A549 (cell line): ENCODE measurements at regions not wholly inside any gene's neighbourhood (a gene's known extent, or its start where the extent isn't known, plus 50 kb on each side); places are given as distances from the start of the nearest gene placed in this dataset.

ENCODE experiments used
- ATAC-seq, 2 experiments: fragments of 200-7000 bp in 1 of 2; fragments of >200 bp in 1 of 2; cut with Nextera tagmentation in 1 of 2; cut with Tn5 transposase in 1 of 2; 3 replicates each; pipeline versions ENCODE4 v1.8.0 to v1.9.1; 2018 to 2020; ENCODE audit warnings: mild to moderate bottlenecking in 1 of 2, moderate library complexity in 1 of 2
- CTCF ChIA-PET: fragments of 300-600 bp; sonication (Branson Sonifier 250); formaldehyde crosslinking; extraction: SDS; loops from one replicate; lab custom pipeline; 2021; ENCODE audit warnings: antibody characterized with exemption, inconsistent platforms; lab: Yijun Ruan, JAX
- POLR2A ChIA-PET: fragments of 350-600 bp; formaldehyde crosslinking; extraction: SDS; loops from one replicate; lab custom pipeline; 2021; ENCODE audit warnings: antibody characterized with exemption, inconsistent platforms; lab: Yijun Ruan, JAX
- DNase-seq, 2 experiments: peaks; one replicate each; pipeline versions ENCODE4 v3.0.0 to v3.0.0-alpha.2; 2011 to 2016; ENCODE audit warnings: low read depth in 1 of 2, low spot score in 1 of 2
- FAIRE-seq: peaks from 2 replicates; lab custom pipeline; 2011; peaks lifted over from hg19 to GRCh38; lab: Jason Lieb, UNC
- H3K27ac ChIP-seq, 2 experiments: fragments of >200 bp; sonication (Bioruptor Twin); formaldehyde crosslinking; 3 replicates each; pipeline ENCODE4 v1.5.1; 2016 to 2017
- H3K4me1 ChIP-seq: fragments of >200 bp; sonication (Bioruptor Twin); formaldehyde crosslinking; 3 replicates; pipeline ENCODE4 v1.6.1; 2016
- H3K4me2 ChIP-seq: fragments of >200 bp; sonication (Bioruptor Twin); formaldehyde crosslinking; 3 replicates; pipeline ENCODE4 v1.6.1; 2016
- H3K4me3 ChIP-seq: fragments of >200 bp; sonication (Bioruptor Twin); formaldehyde crosslinking; 3 replicates; pipeline ENCODE4 v1.5.1; 2016
- H3K9me3 ChIP-seq: fragments of >200 bp; sonication (Bioruptor Twin); formaldehyde crosslinking; 3 replicates; pipeline ENCODE4 v1.6.1; 2016
- BHLHE40 ChIP-seq: IDR thresholded peaks from 2 replicates; pipeline ENCODE4 v1.6.1; 2012; ENCODE audit warnings: low read depth, low read length, inconsistent platforms
- EHF ChIP-seq: fragments of 250-450 bp; sonication (Bioruptor Pico); IDR thresholded peaks from 2 replicates; pipeline ENCODE4 v1.5.0; 2020; ENCODE audit warnings: mild to moderate bottlenecking
- HOXB5 ChIP-seq: fragments of 250-450 bp; sonication (Bioruptor Pico); IDR thresholded peaks from 2 replicates; pipeline ENCODE4 v1.5.0; 2020; ENCODE audit warnings: mild to moderate bottlenecking, moderate library complexity
- KDM1A ChIP-seq: fragments of 200-600 bp; sonication (generic); IDR thresholded peaks from 2 replicates; pipeline ENCODE4 v1.6.1; 2016; ENCODE audit warnings: low read depth, mild to moderate bottlenecking
- MYC ChIP-seq: IDR thresholded peaks from 2 replicates; pipeline ENCODE4 v1.6.1; 2012; ENCODE audit warnings: mild to moderate bottlenecking, inconsistent platforms, low read length, improper control_type of control experiment, borderline replicate concordance
- NR3C1 ChIP-seq: fragments of >200 bp; sonication (Bioruptor Twin); formaldehyde crosslinking; IDR thresholded peaks from 3 replicates; pipeline ENCODE4 v1.6.1; 2017
- POLR2A ChIP-seq: IDR thresholded peaks from 2 replicates; pipeline ENCODE4 v1.6.1; 2012; ENCODE audit warnings: mild to moderate bottlenecking, low read length
- RAD21 ChIP-seq, 2 experiments: fragments of >200 bp in 1 of 2; sonication (Bioruptor Twin) in 1 of 2; formaldehyde crosslinking in 1 of 2; IDR thresholded peaks in 1 of 2; conservative IDR thresholded peaks in 1 of 2; 2 replicates in 1 of 2; 3 replicates in 1 of 2; pipeline ENCODE4 v1.6.1; 2012 to 2018; ENCODE audit warnings: inconsistent platforms in 1 of 2
- SMC3 ChIP-seq: fragments of >200 bp; sonication (Bioruptor Twin); formaldehyde crosslinking; IDR thresholded peaks from 3 replicates; pipeline ENCODE4 v1.6.1; 2018; ENCODE audit warnings: inconsistent platforms
- TFCP2L1 ChIP-seq: fragments of 250-450 bp; sonication (Bioruptor Pico); IDR thresholded peaks from 2 replicates; pipeline ENCODE4 v1.5.0; 2021; ENCODE audit warnings: mild to moderate bottlenecking
- WGBS: methylation state at CpG from one replicate; pipeline ENCODE4 v1.1.6; 2017; ENCODE audit errors: missing lambda C conversion rate; 5-methylcytosine and 5-hydroxymethylcytosine counted together
- TF ChIP-seq, protein P1 (sequence below): fragments of >200 bp; sonication (Bioruptor Twin); formaldehyde crosslinking; IDR thresholded peaks from 2 replicates; pipeline ENCODE4 v1.6.1; 2016
- TF ChIP-seq, protein P2 (sequence below): fragments of >200 bp; sonication (Bioruptor Twin); formaldehyde crosslinking; IDR thresholded peaks from 3 replicates; pipeline ENCODE4 v1.5.1; 2016
- TF ChIP-seq, protein P3 (sequence below): fragments of 250-450 bp; sonication (Bioruptor Pico); IDR thresholded peaks from 2 replicates; pipeline ENCODE4 v1.5.0; 2020; ENCODE audit warnings: low read depth, mild to moderate bottlenecking, moderate library complexity
- TF ChIP-seq, protein P4 (sequence below): IDR thresholded peaks from 2 replicates; pipeline ENCODE4 v1.6.1; 2012; ENCODE audit warnings: low read depth, borderline replicate concordance
- TF ChIP-seq, protein P5 (sequence below): fragments of >200 bp; sonication (Bioruptor Twin); formaldehyde crosslinking; IDR thresholded peaks from 3 replicates; pipeline ENCODE4 v1.6.1; 2016
- TF ChIP-seq, protein P6 (sequence below): fragments of 250-450 bp; sonication (Bioruptor Pico); IDR thresholded peaks from 2 replicates; pipeline ENCODE4 v1.5.0; 2021; ENCODE audit warnings: mild to moderate bottlenecking, moderate library complexity, borderline replicate concordance
- TF ChIP-seq, protein P7 (sequence below): IDR thresholded peaks from 2 replicates; pipeline ENCODE4 v1.6.1; 2012

DNA sequence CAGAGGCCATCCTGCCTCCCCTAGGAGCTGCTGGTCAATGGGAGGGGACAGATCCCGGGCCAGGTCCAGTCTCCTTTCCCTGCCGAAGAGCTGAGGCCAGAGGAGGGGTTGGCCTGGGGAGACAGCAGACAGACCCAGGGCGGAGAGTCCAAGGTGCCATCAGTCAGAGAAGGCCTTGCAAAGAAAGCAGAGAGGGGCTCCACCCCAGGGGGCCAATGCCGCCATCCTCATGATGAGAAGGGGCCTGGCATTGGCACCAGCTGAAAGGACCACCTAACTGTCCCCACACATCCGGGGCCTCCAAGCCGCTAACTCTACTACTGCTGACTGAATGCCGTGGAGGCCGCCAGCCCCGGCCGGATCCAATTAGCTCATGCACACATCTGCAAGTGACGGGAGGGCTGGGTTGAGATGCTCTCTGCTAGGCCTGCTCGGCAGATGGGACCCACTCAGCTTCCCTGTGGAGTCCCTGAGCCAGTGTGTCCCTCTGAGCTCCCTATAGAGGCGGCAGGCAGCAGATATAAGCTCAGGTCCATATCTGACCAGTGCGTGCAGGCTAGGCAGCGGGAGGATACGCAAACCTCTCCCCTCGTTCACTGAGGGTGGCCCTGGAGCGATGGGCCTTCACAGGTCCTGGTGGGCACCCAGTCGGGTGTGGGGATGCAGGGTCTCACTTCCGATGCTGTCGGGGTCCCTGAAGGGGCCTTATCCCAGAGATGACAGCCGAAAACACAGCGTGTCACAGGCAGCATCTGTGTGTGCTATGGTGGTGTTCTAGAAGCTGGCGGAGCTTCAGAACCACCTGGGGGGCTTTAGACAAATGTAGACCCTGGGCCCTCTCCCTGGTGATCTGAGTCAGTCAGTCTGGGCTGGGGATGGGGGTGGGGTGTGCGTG lies 183.9 kb downstream of the CTTN start:
- CTCF ChIA-PET: interaction anchor here (1.8 kb wide), 1 partner anchor 10 kb away, joined by 4 read pairs; no protein-coding TSS in a partner anchor
- ATAC-seq: no peak

More for the DNA sequence above, 183.9 kb downstream of the CTTN start:
- WGBS: 78% methylated on average over 13 of the region's 25 CpGs
- POLR2A ChIA-PET: no interaction called here
- H3K4me1 ChIP-seq: peaks cover 1% of the 10 kb centered on the region; the same call in 1 of the 3 replicates
- no peak for FAIRE-seq
- H3K4me3 ChIP-seq: no peak overlapping the region
- no peak overlapping the region for H3K4me2 ChIP-seq
- DNase-seq: no peak
- TF ChIP-seq, protein P1, sequence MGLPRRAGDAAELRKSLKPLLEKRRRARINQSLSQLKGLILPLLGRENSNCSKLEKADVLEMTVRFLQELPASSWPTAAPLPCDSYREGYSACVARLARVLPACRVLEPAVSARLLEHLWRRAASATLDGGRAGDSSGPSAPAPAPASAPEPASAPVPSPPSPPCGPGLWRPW: no peak
- TF ChIP-seq TFCP2L1 (CRISPR knock-in tag) (no peak), SMC3 (no peak), EHF (no peak), KDM1A (no peak), NR3C1 (no peak), MYC (no peak), POLR2A (no peak), HOXB5 (CRISPR knock-in tag) (no peak), BHLHE40 (no peak), RAD21 (conservative IDR thresholded peaks at IDR 0.05 in 1 of 2, IDR thresholded peaks at IDR 0.05 in 1 of 2) (no peak)
- TF ChIP-seq, protein P2, sequence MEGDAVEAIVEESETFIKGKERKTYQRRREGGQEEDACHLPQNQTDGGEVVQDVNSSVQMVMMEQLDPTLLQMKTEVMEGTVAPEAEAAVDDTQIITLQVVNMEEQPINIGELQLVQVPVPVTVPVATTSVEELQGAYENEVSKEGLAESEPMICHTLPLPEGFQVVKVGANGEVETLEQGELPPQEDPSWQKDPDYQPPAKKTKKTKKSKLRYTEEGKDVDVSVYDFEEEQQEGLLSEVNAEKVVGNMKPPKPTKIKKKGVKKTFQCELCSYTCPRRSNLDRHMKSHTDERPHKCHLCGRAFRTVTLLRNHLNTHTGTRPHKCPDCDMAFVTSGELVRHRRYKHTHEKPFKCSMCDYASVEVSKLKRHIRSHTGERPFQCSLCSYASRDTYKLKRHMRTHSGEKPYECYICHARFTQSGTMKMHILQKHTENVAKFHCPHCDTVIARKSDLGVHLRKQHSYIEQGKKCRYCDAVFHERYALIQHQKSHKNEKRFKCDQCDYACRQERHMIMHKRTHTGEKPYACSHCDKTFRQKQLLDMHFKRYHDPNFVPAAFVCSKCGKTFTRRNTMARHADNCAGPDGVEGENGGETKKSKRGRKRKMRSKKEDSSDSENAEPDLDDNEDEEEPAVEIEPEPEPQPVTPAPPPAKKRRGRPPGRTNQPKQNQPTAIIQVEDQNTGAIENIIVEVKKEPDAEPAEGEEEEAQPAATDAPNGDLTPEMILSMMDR: no peak
- TF ChIP-seq, protein P3, sequence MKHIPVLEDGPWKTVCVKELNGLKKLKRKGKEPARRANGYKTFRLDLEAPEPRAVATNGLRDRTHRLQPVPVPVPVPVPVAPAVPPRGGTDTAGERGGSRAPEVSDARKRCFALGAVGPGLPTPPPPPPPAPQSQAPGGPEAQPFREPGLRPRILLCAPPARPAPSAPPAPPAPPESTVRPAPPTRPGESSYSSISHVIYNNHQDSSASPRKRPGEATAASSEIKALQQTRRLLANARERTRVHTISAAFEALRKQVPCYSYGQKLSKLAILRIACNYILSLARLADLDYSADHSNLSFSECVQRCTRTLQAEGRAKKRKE (CRISPR knock-in tag): no peak
- TF ChIP-seq, protein P4, sequence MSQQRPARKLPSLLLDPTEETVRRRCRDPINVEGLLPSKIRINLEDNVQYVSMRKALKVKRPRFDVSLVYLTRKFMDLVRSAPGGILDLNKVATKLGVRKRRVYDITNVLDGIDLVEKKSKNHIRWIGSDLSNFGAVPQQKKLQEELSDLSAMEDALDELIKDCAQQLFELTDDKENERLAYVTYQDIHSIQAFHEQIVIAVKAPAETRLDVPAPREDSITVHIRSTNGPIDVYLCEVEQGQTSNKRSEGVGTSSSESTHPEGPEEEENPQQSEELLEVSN: no peak
- TF ChIP-seq, protein P5, sequence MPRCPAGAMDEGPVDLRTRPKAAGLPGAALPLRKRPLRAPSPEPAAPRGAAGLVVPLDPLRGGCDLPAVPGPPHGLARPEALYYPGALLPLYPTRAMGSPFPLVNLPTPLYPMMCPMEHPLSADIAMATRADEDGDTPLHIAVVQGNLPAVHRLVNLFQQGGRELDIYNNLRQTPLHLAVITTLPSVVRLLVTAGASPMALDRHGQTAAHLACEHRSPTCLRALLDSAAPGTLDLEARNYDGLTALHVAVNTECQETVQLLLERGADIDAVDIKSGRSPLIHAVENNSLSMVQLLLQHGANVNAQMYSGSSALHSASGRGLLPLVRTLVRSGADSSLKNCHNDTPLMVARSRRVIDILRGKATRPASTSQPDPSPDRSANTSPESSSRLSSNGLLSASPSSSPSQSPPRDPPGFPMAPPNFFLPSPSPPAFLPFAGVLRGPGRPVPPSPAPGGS: no peak
- TF ChIP-seq, protein P6, sequence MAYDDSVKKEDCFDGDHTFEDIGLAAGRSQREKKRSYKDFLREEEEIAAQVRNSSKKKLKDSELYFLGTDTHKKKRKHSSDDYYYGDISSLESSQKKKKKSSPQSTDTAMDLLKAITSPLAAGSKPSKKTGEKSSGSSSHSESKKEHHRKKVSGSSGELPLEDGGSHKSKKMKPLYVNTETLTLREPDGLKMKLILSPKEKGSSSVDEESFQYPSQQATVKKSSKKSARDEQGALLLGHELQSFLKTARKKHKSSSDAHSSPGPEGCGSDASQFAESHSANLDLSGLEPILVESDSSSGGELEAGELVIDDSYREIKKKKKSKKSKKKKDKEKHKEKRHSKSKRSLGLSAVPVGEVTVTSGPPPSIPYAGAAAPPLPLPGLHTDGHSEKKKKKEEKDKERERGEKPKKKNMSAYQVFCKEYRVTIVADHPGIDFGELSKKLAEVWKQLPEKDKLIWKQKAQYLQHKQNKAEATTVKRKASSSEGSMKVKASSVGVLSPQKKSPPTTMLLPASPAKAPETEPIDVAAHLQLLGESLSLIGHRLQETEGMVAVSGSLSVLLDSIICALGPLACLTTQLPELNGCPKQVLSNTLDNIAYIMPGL (CRISPR knock-in tag): no peak
- TF ChIP-seq, protein P7, sequence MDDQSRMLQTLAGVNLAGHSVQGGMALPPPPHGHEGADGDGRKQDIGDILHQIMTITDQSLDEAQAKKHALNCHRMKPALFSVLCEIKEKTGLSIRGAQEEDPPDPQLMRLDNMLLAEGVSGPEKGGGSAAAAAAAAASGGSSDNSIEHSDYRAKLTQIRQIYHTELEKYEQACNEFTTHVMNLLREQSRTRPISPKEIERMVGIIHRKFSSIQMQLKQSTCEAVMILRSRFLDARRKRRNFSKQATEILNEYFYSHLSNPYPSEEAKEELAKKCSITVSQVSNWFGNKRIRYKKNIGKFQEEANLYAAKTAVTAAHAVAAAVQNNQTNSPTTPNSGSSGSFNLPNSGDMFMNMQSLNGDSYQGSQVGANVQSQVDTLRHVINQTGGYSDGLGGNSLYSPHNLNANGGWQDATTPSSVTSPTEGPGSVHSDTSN: no peak
- TF ChIP-seq, all 56 proteins: peak for 0
- Histone ChIP-seq H3K9me3 (no peaks in the 10 kb centered on the region), H3K27ac (no peak overlapping the region)
